Colonic mucosa (tissue), 4 donors: ENCODE measurements at regions not wholly inside any gene's neighbourhood (a gene's known extent, or its start where the extent isn't known, plus 50 kb on each side); places are given as distances from the start of the nearest gene placed in this dataset.
"Not testable (repeated sequence)": the region's sequence is repeated elsewhere in the genome, so short reads cannot be mapped to it uniquely, and the experiment has no call there.

ENCODE experiments used
- DNase-seq: peaks from one replicate; pipeline ENCODE4 v3.0.0-alpha.2; 2020
- H3K27ac ChIP-seq: fragments of 200-600 bp; one replicate; pipeline ENCODE4 v1.8.0; 2021
- H3K27me3 ChIP-seq: fragments of 200-600 bp; one replicate; pipeline ENCODE4 v1.8.0; 2021
- H3K36me3 ChIP-seq: fragments of 200-600 bp; one replicate; pipeline ENCODE4 v1.8.0; 2021
- H3K4me1 ChIP-seq: fragments of 200-600 bp; one replicate; pipeline ENCODE4 v1.8.0; 2021; ENCODE audit warnings: mild to moderate bottlenecking
- H3K4me3 ChIP-seq: fragments of 200-600 bp; one replicate; pipeline ENCODE4 v1.8.0; 2021
- H3K9ac ChIP-seq, 2 donors: one replicate each; pipeline ENCODE4 v1.7.0; 2013; ENCODE audit warnings: control low read depth in 2 of 2, low read depth in 2 of 2, low read length in 2 of 2
- H3K9me3 ChIP-seq: fragments of 200-600 bp; one replicate; pipeline ENCODE4 v1.8.0; 2021
- CTCF ChIP-seq: fragments of 200-600 bp; IDR thresholded peaks from one replicate; pipeline ENCODE4 v1.8.0; 2022; ENCODE audit warnings: antibody characterized with exemption, mild to moderate bottlenecking
- intact Hi-C: fragments of 100-400 bp; cut with DNase I; formaldehyde crosslinking; loops from one replicate; pipeline ENCODE4 v1.14.1; 2022
- donor health status: healthy.
- donor health status: DM: no; HTN: no; CAD: no.
- donor health status: DM: no; HTN: no; CAD: no.

DNA sequence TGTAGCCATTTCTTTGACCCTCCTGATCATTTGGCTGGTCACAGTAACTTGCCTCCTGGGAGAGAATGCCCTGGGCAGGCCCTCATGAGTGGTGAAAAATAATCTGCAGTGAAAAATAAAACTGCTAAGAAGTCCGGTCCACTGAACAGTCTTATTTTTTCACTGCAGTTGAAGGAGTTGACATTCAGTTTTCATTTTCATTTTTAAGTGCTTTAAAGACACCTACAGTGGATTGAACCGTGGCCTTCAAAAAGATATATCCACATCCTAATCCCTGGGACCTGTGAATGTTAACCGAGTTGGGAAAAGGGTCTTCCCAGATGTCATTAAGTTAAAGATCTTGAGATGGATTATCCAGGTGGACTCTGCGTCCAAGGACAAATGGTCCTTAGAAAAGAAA, 153.6 kb upstream of the GRK3 start:
- Histone ChIP-seq H3K9ac (no peak overlapping the region), H3K9me3 (no peaks in the 10 kb centered on the region), H3K4me3 (no peak overlapping the region), H3K27me3 (no peaks in the 10 kb centered on the region), H3K36me3 (no peaks in the 10 kb centered on the region), H3K4me1 (no peaks in the 10 kb centered on the region), H3K27ac (no peak overlapping the region)
- DNase-seq = no peak
- intact Hi-C loops = no loop called here
- TF ChIP-seq CTCF = no peak

- Histone ChIP-seq H3K4me3 (no peak overlapping the region), H3K9me3 (no peaks in the 10 kb centered on the region), H3K27ac (no peak overlapping the region), H3K9ac (no peak overlapping the region), H3K4me1 (no peaks in the 10 kb centered on the region), H3K27me3 (no peaks in the 10 kb centered on the region), H3K36me3 (no peaks in the 10 kb centered on the region)
- DNase-seq = no peak
- intact Hi-C loops = no loop called here
- no peak for TF ChIP-seq CTCF
Observed at GRCh38 chr22:25413620-25414019, 150.9 kb upstream of the GRK3 start.

GRCh38 chr22:25415731-25416130, 148.7 kb upstream of the GRK3 start:
- H3K9me3 ChIP-seq, H3K4me3 ChIP-seq, intact Hi-C loops, H3K4me1 ChIP-seq, H3K36me3 ChIP-seq, H3K27me3 ChIP-seq, DNase-seq, H3K27ac ChIP-seq, H3K9ac ChIP-seq: not testable (repeated sequence)

DNA sequence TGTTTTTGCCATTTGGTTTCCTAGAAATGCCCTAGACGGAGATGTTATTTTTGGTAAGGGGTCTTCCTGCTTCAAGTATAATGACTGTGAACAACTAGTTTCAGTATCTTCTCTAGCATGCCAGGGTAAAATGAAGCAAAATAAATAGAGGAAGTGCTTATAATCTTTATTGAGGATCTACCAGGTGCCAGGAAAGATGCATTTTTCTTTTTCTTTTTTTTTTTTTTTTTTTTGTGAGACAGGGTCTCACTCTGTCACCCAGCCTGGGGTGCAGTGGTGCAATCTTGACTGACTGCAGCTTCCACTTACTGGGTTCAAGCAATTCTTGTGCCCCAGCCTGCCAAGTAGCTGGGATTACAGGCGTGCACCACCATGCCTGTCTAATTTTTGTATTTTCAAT, 146.6 kb upstream of the GRK3 start:
- H3K27ac ChIP-seq, H3K9ac ChIP-seq, intact Hi-C loops, H3K4me3 ChIP-seq, H3K36me3 ChIP-seq, H3K4me1 ChIP-seq, H3K9me3 ChIP-seq, DNase-seq: not testable (repeated sequence)
- H3K27me3 ChIP-seq = peaks cover 20% of the 10 kb centered on the region

- no peaks in the 10 kb centered on the region for H3K9me3 ChIP-seq
- peak overlapping the region; percentile 16 for H3K4me3 ChIP-seq
- no peaks in the 10 kb centered on the region for H3K36me3 ChIP-seq
- peak overlapping the region in 1 of 2 donors; percentile 24 for H3K9ac ChIP-seq
- intact Hi-C loops = no loop called here
- peak; percentile 42 for DNase-seq
- H3K4me1 ChIP-seq = peaks cover 8% of the 10 kb centered on the region
- TF ChIP-seq CTCF = no peak
- H3K27me3 ChIP-seq = peaks cover 20% of the 10 kb centered on the region
- H3K27ac ChIP-seq = no peak overlapping the region
Observed at GRCh38 chr22:25419247-25420113, 145.0 kb upstream of the GRK3 start.

DNA sequence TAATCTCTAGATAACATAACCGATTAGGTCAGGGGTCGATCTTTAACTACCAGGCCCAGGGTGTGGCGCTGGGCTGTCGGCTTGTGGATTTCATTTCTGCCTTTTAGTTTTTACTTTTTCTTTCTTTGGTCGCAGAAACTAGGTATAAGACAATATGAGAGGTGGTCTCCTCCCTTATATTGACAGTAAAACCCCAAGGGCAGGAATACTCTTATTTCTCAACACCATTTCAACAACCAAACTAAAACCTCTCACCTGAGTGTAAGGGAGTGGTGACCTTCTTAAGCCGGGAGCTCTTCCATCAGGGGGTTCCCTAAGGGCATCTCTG, 144.4 kb upstream of the GRK3 start:
- DNase-seq, H3K27ac ChIP-seq, intact Hi-C loops, H3K9me3 ChIP-seq, H3K36me3 ChIP-seq, H3K4me1 ChIP-seq, H3K4me3 ChIP-seq: not testable (repeated sequence)
- peak overlapping the region in 1 of 2 donors; percentile 19 for H3K9ac ChIP-seq
- peaks cover 20% of the 10 kb centered on the region for H3K27me3 ChIP-seq

GRCh38 chr22:25420471-25420924, 144.0 kb upstream of the GRK3 start:
- peak overlapping the region; percentile 19 to 30 for H3K9ac ChIP-seq
- peaks cover 20% of the 10 kb centered on the region for H3K27me3 ChIP-seq
- intact Hi-C loops = no loop called here
- DNase-seq = peak; percentile 27
- peak overlapping the region; percentile 29 for H3K4me3 ChIP-seq
- peaks cover 8% of the 10 kb centered on the region for H3K4me1 ChIP-seq
- no peaks in the 10 kb centered on the region for H3K36me3 ChIP-seq
- no peak overlapping the region for H3K27ac ChIP-seq
- TF ChIP-seq CTCF = no peak
- no peaks in the 10 kb centered on the region for H3K9me3 ChIP-seq
